PC-3 (cell line): ENCODE measurements at regions not wholly inside any gene's neighbourhood (a gene's known extent, or its start where the extent isn't known, plus 50 kb on each side); places are given as distances from the start of the nearest gene placed in this dataset.

Experiments used
- ATAC-seq: fragments of 200-7000 bp; cut with Tn5 transposase; 2 replicates; pipeline ENCODE4 v1.9.1; 2020; ENCODE audit warnings: mild to moderate bottlenecking, moderate library complexity
- BruUV-seq: library from RNA; stranded (reverse); fragments of 400-500 nt; replicated peaks from 2 replicates; lab custom pipeline; 2021; lab: Mats Ljungman, UMichigan
- CTCF ChIA-PET: fragments of 300-600 bp; sonication (Branson Sonifier 250); formaldehyde crosslinking; loops from one replicate; lab custom pipeline; 2022; ENCODE audit warnings: antibody characterized with exemption; lab: Charles Lee
- POLR2A ChIA-PET: fragments of 300-600 bp; sonication (Branson Sonifier 250); formaldehyde crosslinking; loops from one replicate; lab custom pipeline; 2022; ENCODE audit warnings: antibody characterized with exemption; ENCODE audit not compliant: unreplicated experiment; lab: Charles Lee
- DNase-seq: peaks from one replicate; pipeline ENCODE4 v3.0.0-alpha.2; 2015
- H2AFZ ChIP-seq: fragments of 300-600 bp; sonication (generic); 2 replicates; pipeline ENCODE4 v1.6.0; 2016; ENCODE audit warnings: antibody characterized with exemption, low read length
- H3F3A ChIP-seq: fragments of 300-600 bp; sonication (generic); one replicate; pipeline ENCODE4 v1.6.0; 2017; ENCODE audit warnings: antibody characterized with exemption, low read length, control low read depth, mild to moderate bottlenecking; ENCODE audit not compliant: unreplicated experiment
- H3K27ac ChIP-seq: fragments of 300-600 bp; sonication (generic); 2 replicates; pipeline ENCODE4 v1.5.1; 2016; ENCODE audit warnings: mild to moderate bottlenecking, low read length
- H3K27me3 ChIP-seq: fragments of 300-600 bp; sonication (generic); 2 replicates; pipeline ENCODE4 v1.6.1; 2016; ENCODE audit warnings: low read length, mixed read lengths
- H3K36me3 ChIP-seq: fragments of 300-600 bp; sonication (generic); 2 replicates; pipeline ENCODE4 v1.6.1; 2016; ENCODE audit warnings: low read depth, mixed run types, low read length, mixed read lengths
- H3K4me1 ChIP-seq: fragments of 300-600 bp; sonication (generic); 2 replicates; pipeline ENCODE4 v1.5.1; 2016; ENCODE audit warnings: low read length; ENCODE audit not compliant: insufficient read depth
- H3K4me2 ChIP-seq: fragments of 300-600 bp; sonication (generic); 2 replicates; pipeline ENCODE4 v1.6.0; 2016; ENCODE audit warnings: low read length
- H3K4me3 ChIP-seq: fragments of 300-600 bp; sonication (generic); 2 replicates; pipeline ENCODE4 v1.5.1; 2016; ENCODE audit warnings: mild to moderate bottlenecking, low read length, mixed read lengths
- H3K79me2 ChIP-seq: fragments of 300-600 bp; sonication (generic); 2 replicates; pipeline ENCODE4 v1.6.1; 2017; ENCODE audit warnings: low read length, mixed read lengths
- H3K9ac ChIP-seq: fragments of 300-600 bp; sonication (generic); 2 replicates; pipeline ENCODE4 v1.6.0; 2016; ENCODE audit warnings: mild to moderate bottlenecking, low read length
- H3K9me2 ChIP-seq: fragments of 300-600 bp; sonication (generic); replicated peaks from 2 replicates; pipeline ENCODE4 v1.6.1; 2016; ENCODE audit warnings: mixed run types, low read length, mixed read lengths
- H3K9me3 ChIP-seq: fragments of 300-600 bp; sonication (generic); 2 replicates; pipeline ENCODE4 v1.6.1; 2016; ENCODE audit warnings: low read length, mixed read lengths
- H4K20me1 ChIP-seq: fragments of 300-600 bp; sonication (generic); 2 replicates; pipeline ENCODE4 v1.6.1; 2016; ENCODE audit warnings: low read length, mixed read lengths
- CTCF ChIP-seq: fragments of 300-600 bp; sonication (generic); conservative IDR thresholded peaks from 2 replicates; pipeline ENCODE4 v1.5.1; 2017; ENCODE audit warnings: antibody characterized with exemption, low read depth, mild to moderate bottlenecking, low read length
- EZH2 ChIP-seq: fragments of 300-600 bp; sonication (generic); IDR thresholded peaks from one replicate; pipeline ENCODE4 v1.6.1; 2017; ENCODE audit warnings: antibody characterized with exemption, mild to moderate bottlenecking, low read length; ENCODE audit not compliant: unreplicated experiment
- EZH2phosphoT487 ChIP-seq: fragments of 300-600 bp; sonication (generic); IDR thresholded peaks from 2 replicates; pipeline ENCODE4 v1.6.1; 2018; ENCODE audit warnings: mild to moderate bottlenecking, antibody characterized with exemption, low read length, borderline replicate concordance
- intact Hi-C: fragments of 100-400 bp; cut with micrococcal nuclease; formaldehyde crosslinking; loops from 2 replicates; pipeline ENCODE4 v1.9.0; 2023

DNA sequence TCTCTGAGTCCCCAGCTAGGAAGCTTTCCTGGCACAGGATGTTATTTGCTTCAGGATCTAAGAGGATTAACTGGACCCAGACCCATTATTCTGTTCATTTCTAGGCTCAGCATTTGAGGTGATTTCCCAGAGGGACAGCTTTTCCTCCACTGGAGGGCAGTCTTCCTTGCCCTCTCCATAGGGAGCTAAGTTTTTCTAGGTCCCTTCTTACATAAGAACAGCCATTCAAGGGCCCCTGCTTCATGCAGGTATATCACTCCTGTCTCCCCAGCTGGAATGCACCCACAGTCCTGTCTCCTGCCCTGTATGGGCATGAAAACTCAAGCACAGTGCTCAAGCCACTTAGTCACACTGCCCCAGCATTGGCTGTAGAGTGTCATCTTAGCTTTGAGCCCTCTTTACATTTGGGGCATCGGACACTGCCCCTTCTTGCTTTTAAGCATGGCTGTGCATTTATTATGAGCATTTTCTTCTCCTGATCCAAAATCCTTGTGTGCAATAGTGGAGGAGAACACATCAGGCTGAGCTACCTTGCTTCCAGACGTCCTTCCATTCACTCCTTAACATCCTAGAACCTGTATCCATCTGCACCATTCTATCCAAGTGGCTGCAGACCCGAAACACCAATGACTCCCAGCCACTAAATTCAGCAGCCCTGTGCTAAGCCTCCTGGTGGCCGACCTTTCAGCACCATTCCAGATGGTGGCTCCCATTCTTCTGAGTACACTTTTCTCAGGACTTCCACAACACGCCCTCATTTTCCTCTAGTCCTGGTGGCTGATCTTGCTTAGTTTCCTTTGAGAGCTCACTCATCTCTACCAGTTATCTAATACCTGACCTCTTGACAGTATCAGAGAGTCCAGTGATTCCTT lies 80.0 kb downstream of the COPS8 start:
- Histone ChIP-seq H3K9me2 (no peaks in the 10 kb centered on the region), H3K9me3 (no peaks in the 10 kb centered on the region), H3F3A (no peaks in the 10 kb centered on the region), H3K4me1 (no peaks in the 10 kb centered on the region), H2AFZ (no peak overlapping the region), H3K9ac (no peak overlapping the region), H3K4me3 (no peak overlapping the region), H3K27ac (no peak overlapping the region), H3K36me3 (no peaks in the 10 kb centered on the region), H3K27me3 (no peaks in the 10 kb centered on the region), H4K20me1 (no peaks in the 10 kb centered on the region), H3K4me2 (no peak overlapping the region), H3K79me2 (no peaks in the 10 kb centered on the region)
- POLR2A ChIA-PET, result no interaction called here
- BruUV-seq, result no TSS peak
- TF ChIP-seq EZH2 (no peak), EZH2phosphoT487 (no peak), CTCF (peak; percentile 85)
- DNase-seq, result peak; percentile 56
- intact Hi-C loops, result loop anchor here (1.0 kb wide), 1 partner anchor 43 kb away; no protein-coding TSS in a partner anchor
- CTCF ChIA-PET, result interaction anchor here (0.6 to 1.7 kb wide), 5 partner anchors 62 to 407 kb away, joined by 3 to 17 read pairs (median 4); partner anchors contain the start of gene COPS8
- ATAC-seq, result peak; percentile 64

DNA sequence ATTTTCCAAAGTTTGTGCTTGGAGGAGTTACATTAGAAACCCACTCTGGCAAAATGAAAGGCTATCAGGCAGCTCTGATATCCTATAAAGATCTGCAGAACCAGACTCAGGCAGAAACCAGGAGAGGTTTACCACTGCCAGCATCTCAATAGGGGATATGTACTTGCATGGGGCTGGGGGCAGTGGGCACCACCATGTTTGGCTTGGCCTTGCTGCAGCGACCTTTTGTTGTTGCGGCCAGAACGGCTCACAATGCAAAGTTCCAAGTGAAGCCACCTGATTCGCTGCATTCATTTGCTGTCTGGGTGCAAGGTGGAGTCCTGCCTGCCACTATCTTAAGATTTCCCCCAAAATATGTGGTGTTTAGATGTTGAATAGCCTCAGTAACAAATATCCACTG lies 81.3 kb downstream of the COPS8 start:
- TF ChIP-seq CTCF (no peak), EZH2 (no peak), EZH2phosphoT487 (no peak)
- intact Hi-C loops, result no loop called here

GRCh38 chr2:237167934-237168333 lies 82.2 kb downstream of the COPS8 start:
- no peak overlapping the region for H3K9ac ChIP-seq
- H3K4me3 ChIP-seq, result no peak overlapping the region
- no TSS peak for BruUV-seq
- ATAC-seq, result no peak
- no peaks in the 10 kb centered on the region for H3F3A ChIP-seq
- ChIA-PET CTCF (no interaction called here), POLR2A (no interaction called here)
- H3K27ac ChIP-seq, result no peak overlapping the region
- no peak for TF ChIP-seq CTCF
- no peak for TF ChIP-seq EZH2phosphoT487
- no peak for TF ChIP-seq EZH2
- no peak overlapping the region for H2AFZ ChIP-seq
- H3K79me2 ChIP-seq, result no peaks in the 10 kb centered on the region
- H3K27me3 ChIP-seq, result no peaks in the 10 kb centered on the region
- intact Hi-C loops, result no loop called here
- H3K9me2 ChIP-seq, result no peaks in the 10 kb centered on the region
- no peaks in the 10 kb centered on the region for H3K9me3 ChIP-seq
- H3K36me3 ChIP-seq, result no peaks in the 10 kb centered on the region
- H3K4me1 ChIP-seq, result peaks cover 15% of the 10 kb centered on the region
- DNase-seq, result no peak
- no peak overlapping the region for H3K4me2 ChIP-seq
- no peaks in the 10 kb centered on the region for H4K20me1 ChIP-seq

More for the DNA sequence above, 81.3 kb downstream of the COPS8 start:
- Histone ChIP-seq H3K79me2 (no peaks in the 10 kb centered on the region), H3K27ac (no peak overlapping the region), H3F3A (no peaks in the 10 kb centered on the region), H3K9ac (no peak overlapping the region), H3K4me1 (peaks cover 11% of the 10 kb centered on the region), H3K9me2 (no peaks in the 10 kb centered on the region), H3K4me2 (no peak overlapping the region), H3K36me3 (no peaks in the 10 kb centered on the region), H4K20me1 (no peaks in the 10 kb centered on the region), H3K4me3 (no peak overlapping the region), H3K9me3 (no peaks in the 10 kb centered on the region), H2AFZ (no peak overlapping the region), H3K27me3 (no peaks in the 10 kb centered on the region)
- BruUV-seq, result no TSS peak
- ChIA-PET CTCF (interaction anchor here (0.6 to 1.4 kb wide), 2 partner anchors 133 to 405 kb away, joined by 3 read pairs; no protein-coding TSS in a partner anchor), POLR2A (no interaction called here)
- DNase-seq (no peak), ATAC-seq (no peak)
